HG03039 (cell line): ENCODE measurements at regions not wholly inside any gene's neighbourhood (a gene's known extent, or its start where the extent isn't known, plus 50 kb on each side); places are given as distances from the start of the nearest gene placed in this dataset.

Experiments
- ATAC-seq: cut with Tn5 transposase; IDR thresholded peaks from one replicate; pipeline ENCODE4 v1.9.1; 2021; ENCODE audit warnings: mild to moderate bottlenecking, moderate library complexity; ENCODE audit not compliant: unreplicated experiment

DNA sequence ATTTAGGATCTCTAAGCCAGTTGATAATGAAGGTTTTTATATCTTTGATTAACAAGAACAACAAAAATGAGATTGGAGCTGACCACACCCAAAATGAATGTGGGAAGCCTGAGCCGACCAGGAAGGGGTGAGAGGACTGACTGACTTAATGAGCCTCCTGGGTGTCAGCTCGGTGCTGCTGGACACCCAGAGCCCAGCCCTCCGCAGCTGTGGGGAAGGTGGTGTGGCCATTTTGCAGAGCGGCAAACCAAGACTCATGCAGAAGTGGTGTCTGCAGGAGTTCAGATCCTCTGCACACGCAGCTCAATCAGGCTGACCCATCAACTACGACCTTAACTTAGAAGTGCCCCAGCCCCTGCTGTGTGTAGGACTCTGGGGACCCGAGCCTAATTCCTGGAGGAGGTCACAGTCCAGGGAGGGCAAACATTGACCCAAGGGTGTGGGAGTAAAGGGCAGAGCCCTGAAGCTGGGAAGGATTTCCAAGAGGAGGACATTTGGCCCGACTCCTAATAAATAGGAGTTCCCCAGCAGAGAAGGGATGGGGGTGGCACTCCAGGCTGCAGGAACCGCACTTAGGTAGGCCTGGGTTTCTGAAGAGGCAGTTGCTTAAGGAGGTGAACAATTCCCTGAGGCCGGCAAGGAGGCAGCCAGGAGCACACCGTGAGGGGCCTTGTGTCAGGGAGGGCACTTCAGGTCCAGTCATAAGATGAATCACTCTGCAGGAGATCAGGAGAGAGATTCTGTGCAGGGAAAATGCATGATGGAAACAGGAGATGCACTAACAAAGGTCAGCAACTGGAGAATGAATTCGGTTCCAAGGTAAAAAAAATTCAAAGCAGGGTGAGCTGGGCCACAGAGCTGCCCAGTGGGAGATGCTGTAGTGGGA, 197.1 kb upstream of the TPM1 start:
- no peak for ATAC-seq

DNA sequence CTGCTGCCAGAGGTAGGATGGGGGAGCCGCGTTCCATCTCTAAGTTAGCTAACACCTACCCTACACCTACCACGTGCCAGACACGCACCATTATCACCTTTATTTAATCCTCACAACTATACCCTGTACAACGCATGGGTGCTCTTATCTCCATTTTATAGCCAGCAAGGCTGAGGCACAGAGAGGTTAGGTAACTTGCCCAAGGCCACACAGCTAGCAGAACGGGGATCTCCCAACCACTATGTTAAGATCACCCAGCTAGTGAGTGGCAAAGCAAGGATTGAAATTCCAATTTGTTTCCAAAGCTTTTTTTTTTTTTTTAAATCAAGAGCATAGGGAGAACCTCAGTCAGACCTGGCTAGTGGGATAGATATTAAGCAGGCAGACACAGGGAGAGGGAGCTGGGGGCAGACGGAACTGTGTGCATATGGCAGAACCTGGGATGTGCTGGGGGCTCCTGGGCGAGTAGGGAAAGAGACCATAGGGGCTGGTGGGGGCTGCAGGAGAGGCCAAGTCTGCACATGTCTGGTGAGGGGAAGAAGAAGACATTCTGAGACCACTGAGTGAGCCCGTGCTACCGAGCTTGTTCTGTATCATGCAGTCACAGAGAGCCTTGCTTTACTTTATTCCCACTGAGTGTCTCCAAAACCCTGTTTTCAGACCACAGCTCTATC, 196.3 kb upstream of the TPM1 start:
- ATAC-seq: no peak

DNA sequence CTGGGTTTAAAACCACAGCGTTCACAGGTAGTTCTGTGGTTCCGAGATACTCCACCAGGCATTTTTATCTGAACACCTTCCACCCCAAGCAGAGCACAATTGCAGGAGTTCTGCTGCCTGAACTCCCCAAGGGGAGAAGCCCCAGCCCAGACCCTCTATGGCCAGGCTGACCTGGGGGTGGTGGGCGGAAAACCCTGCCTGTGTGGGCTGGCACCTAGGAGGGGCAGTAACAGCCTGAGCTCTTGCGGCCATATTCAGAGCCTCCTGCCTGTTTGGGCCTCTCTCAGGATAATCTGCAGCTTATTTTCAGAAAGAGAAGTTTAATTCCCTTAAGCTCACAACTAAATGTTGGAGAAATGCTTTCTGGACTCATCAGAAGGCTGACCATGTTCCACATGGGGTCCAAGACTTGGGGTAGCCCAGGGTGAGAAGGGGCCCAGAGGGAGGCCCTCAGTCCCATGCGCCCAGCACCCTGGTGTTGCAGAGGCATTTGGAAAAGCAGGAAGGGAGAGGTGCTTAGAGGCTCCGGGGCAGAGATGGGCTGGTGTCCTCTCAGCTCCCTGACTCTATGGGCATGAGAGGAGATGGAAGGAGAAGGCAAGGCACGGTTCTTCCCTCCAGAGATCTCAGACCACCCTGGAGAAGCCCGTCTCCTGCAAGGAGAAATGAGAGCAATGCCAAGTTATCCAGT, 195.6 kb upstream of the TPM1 start:
- no peak for ATAC-seq

DNA sequence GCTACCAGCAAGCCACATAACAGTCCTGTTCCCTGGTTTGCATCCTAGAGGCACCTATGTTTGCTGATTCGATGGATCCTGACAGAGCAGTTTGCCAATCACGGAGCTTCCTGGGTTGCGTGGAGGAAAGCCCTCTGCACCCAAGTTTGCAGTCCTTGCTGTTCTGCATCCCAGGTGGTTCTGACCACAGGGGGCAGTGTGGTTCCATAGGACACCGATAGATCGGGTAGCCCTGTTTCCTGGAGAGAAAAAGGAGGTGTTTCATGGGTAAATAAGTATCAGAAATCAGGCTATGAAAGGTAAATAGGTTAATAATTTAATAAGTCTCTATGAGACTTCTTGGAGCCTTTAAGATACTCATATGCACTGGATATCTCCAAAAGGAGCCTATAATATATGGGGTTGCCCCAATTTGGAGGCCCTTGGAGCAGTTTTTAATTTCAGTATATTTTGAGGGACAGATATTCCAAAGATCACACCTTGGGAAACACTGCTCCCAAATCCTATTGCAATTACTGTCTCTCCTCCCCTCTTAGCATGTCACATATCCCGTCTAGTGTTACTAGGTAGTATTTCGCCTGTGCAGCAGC, 194.6 kb upstream of the TPM1 start:
- no peak for ATAC-seq

DNA sequence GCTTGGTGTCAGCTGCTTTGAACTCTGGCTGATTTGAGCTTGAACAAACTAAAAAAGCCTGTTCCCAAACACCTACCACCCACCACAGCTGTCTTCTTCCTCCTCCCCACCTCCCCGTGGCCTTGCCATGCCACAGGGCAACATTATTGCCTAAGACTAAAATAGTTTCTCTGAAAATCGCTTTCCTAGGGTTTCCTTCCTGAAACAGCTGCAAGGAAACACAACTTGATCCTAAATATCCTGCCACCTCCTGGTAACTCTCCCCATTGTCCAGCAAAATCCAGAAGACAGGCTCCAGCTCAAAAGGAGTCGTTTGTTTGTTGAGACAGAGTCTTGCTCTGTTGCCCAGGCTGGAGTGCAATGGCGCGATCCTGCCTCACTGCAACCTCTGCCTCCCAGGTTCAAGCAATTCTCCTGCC, 193.9 kb upstream of the TPM1 start:
- ATAC-seq: no peak

DNA sequence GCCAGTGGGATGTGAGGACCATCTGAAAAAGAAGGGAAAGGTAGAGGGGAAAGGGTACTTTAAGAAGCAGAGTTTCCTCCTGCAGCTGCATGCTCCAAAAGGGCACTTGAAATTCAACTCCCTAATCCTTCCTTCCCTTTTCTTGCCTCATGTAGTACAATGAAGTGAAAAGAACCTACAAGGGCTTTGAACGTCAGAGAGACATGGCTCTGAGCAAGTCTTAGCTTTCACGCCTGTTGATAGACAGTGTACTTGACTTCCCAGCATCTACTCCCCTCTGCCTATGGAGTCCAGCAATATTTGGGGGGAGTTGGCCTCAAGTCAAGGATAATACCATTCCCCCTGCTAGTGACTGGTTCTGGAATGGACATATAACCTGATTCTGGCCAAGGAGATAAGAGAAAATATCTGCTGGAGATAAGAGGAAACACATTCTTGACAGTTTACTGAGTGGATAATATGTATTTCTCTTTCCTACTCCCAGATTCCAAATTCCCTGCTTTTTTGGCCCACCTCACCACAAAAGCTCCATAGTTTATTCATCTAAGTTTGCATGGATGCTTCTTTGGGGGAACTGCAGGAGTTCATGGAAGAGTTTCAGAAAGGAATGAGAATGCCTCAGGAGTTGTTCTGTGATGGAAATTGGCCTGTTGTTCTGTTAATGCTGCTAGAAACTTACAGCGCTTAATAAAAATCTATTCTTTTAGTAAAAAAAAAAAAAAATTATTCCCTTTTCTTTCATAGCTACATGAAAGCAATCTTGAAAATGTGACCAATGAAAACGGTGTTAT, 193.0 kb upstream of the TPM1 start:
- ATAC-seq: no peak

DNA sequence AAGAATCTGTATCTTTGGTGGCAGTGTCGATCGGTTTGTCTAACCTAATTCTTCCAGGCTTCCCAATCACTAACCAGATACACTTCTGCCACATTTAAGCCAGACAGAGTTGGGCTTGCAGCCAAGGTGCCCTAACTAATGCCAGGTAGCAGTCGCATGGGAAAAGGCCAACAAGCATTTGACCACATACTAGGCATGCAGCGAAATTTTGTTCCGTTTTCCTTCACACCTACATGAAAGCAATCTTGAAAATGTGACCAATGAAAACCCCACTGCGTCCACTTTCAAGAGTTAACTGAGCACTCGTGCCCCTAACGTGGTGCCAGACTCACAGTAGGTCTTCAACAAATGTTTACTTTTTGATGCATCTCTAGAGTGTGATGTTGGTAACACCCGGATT, 192.2 kb upstream of the TPM1 start:
- no peak for ATAC-seq

DNA sequence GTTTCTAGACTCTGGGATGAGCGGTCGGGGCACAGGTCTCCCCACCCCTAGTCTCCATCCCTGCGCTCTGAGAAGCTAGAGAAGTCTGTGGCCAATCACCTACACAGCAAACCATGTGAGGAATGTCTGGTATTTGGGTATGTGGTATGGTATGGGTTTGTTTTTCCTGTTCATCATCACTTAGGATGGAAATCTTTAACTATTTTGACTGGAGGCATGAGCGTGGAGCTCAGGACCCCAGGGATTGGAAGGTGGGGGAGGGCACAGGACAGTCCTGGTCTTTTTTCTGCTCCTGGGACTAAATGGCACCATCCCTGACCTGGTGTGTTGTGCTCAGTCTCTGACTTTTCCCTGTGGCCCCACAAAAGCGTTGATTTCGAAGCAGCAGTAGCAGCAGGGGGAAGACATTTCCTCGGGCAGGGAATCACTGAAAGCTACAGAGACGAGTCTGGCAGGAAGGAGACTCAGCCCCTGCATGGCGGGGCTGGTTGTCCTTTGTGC, 191.7 kb upstream of the TPM1 start:
- ATAC-seq: no peak

DNA sequence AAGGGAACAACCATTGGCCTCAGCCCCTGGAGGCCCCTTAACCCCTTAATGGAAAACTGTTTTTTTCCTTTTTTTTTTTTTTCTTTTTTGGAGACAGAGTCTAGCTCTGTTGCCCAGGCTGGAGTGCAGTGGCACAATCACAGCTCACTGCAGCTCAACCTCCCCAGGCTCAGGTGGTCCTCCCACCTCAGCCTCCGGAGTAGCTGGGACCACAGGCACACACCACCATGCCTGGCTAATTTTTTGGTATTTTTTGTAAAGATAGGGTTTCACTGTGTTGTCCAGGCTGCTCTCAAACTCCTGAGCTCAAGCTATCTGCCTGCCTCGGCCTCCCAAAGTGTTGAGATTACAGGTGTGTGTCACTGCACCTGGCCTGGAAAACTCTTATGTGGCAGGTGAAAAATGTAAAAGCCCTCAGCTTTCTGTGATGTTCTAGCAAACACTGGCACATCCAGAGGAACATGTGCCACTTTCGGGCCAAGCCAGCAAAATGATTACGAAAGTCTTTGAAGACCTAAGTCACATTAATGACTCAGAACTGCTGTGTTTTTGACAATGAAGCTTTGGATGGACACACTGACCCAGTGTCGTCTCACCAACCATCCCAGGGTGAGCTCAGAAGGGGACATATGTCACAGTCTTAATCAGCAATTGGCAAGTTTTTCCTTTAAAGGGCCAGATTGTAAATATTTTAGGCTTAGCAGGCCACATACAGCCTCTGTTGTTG, 189.3 kb upstream of the TPM1 start:
- no peak for ATAC-seq

DNA sequence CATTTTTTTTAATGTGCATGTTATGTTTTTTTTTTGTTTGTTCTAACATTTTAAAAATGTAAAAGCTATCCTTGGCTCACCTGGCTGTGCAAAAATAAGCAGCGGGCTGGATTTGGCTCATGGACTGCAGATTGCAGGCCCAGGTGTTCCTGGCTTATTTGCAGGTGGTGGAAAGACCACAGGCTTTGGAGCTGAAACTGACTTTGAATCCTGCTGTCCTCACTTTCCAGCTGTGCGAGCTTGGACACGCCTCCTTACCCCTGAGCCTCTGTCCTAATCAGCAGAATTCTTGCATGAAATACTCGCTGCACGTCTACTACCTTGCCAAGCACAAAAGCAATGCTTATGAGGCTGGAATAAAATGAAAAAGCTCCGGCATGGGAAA, 188.7 kb upstream of the TPM1 start:
- ATAC-seq: no peak

DNA sequence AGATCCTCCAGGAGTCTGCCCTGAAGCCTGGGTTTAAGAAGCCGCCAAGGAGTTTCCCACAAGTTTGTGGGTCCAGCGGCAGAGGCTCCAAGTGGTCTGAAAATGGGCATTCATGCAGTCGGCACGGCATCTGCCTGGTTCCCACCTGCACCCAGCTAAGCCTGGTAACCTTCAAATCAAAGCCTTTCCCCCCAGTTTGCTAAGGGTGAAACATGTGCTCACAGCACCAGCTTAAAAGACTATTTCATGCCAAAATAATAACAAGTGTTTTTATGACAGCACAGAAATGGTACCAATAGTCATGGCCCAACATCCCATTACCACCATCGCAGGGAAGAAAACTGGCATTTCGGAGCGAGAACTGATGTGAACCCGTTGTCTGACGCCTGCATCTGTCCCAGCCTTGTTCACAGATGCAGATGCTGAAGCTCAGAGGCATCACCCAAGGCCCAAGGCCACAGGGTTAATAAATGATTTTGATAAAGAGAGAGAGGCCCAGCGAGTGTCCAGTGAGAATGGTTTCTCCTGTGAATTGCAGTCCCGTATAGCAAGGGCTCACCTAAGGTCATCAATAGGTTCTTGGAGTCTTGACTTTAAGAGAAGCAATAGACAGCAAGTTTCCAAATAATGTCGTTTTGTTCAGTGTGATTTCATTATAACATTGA, 188.0 kb upstream of the TPM1 start:
- no peak for ATAC-seq

DNA sequence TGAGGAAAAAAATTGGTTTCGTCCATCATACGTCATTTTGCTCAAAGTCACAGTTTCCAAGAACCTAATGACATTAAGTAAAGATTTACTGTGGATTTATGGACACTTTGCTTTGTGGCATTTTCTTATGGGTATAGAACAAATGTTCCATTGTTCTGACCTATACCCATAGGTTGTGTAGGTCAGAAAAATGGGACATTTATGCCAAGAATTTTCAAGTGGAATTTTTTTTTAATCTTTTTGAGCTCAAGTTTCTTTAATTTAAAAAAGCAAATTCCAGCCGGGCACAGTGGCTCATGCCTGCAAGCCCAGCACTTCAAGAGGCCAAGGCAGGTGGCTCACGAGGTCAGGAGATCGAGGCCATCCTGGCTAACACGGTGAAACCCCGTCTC, 187.5 kb upstream of the TPM1 start:
- ATAC-seq: no peak

DNA sequence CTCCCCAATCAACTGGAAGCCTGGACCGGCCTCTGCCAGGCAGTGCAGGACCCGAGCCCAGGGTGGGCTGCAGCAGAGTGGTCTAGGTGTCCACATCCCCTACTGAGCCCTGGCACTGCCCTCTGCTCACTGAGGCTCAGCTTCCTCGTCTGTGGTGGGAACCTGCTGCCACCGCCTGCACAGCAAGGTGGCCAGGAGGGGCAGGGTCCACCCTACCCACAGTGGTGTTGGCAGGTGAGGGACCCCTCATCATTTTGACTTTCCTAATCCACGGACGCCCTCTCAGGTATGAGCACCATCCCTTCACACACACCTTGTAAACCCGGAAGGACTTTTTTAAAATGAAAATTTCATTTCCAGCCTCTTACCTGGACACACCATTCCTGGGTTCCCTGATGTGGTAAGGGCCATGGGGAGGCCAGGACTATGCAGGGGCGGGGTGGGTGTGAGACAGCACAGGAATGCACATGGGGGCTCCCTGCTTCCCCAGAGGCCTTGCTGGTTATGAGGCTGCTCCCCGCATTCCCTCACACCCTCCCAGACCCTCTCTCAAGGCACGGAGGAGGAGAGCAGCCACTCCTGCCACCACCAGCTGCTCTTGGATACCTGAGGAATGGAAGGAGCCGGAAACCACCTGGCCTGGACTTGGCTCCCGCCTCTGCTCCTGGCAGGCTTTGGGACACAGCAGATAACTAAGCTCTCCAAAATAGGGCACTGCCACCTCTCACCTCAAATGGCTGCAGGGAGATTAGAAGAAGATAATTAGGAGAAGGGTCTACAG, 185.9 kb upstream of the TPM1 start:
- ATAC-seq: no peak

DNA sequence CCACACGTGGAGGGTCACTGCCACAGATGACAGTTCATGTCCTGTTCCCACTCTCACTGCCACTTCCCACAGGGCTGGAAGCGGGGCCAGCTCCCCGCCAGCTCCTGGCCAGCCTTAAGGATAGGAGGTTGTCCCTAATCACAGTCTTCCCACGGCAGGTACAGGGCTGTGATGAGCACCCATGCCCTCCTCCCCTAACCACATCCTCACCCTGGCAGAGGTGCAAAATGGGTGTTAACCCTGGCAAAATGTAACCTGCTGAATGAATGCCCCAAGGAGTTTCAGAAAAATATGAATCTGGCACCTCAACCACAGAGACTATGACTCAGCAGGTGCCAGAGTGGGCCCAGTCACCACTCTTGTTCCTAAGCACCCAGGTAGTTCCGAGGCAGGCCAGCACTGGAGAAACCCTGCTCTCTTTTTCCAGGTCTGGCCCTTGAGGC, 185.1 kb upstream of the TPM1 start:
- ATAC-seq: no peak

DNA sequence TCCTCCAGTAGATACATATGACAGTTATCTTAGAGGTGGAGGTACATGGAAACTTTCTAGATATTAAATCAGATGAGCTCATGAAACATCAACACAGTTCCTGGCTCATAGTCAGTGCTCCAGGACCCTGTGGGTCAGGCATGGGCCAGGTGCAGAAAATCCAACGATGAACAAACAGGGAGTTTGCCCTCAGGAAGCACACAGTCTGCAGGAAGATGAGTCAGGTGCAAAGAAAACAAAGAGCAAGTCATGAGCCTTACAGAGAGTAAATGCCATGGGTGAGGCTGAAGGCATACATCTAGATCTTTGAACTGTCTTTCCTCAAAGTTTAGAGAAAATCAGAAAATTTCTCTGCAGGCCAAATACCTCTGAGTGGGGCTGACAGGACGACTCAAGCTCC, 184.2 kb upstream of the TPM1 start:
- ATAC-seq: no peak

DNA sequence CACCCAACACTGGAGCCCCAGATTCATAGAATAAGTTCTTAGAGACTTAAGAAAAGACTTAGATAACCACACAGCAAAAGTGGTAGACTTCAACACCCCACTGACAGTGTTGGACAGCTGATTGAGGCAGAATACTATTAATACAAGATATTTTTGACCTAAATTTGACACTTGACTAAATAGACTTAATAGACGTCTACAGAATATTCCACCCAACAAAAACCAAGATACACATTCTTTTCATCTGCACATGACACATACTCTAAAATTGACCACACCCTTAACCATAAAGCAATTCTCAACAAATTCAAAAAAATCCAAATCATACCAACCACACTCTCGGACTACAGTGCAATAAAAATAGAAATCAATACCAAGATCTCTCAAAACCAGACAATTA, 179.8 kb upstream of the TPM1 start:
- ATAC-seq: no peak

DNA sequence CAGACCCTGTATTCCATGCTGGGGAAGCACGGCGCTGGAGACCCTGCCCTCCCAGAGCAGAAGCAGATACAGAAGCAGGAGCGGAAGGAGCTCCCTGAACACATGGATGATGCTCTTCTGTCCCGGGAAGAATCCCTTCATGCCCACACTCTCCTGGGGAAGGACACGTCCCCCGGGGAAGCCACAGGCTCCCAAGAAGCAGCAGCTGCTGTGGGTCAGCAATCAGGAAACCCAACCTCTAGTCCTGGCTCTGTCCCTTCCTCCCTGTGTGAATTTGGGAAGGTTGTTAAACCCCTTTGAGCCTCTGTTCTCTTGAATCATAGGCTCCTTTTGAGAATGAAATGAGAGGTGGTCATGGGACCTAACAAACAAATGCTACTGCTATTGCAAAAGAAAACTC, 176.2 kb upstream of the TPM1 start:
- no peak for ATAC-seq

DNA sequence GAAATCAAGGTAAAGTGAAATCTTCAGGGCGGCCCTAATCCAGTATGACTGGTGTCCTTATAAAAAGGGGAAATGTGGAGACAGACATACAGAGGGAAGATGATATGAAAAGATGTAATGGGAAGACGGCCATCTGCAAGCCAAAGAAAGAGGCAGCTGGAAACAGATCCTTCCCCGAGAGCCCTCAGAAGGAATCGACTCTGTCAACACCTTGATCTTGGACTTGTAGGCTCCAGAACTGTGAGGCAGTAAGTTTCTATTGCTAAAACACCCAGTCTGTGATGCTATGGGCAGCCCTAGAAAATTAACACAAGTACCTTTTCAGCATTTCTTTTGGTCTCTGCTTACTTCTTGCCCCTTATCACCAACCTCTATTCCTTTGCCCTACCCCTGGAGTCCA, 174.7 kb upstream of the TPM1 start:
- no peak for ATAC-seq

DNA sequence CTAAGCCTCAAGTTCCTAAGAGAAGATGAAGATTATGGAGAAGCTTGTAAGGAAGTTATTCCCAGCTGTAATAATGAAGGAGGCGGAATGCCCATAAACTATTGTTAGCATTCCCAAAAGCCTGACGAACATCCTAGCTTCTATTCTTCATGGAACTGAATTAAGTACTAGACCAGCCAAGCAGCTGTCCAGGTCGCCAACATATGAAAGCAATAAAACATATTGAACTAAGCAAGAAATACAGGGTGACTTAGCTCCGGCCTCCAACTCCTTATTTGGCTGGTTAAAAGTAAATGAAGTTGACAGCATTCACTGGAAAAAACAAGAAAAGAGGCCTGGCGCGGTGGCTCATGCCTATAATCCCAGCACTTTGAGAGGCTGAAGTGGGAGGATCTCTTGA, 174.0 kb upstream of the TPM1 start:
- no peak for ATAC-seq
